Mesothelial cell of epicardium (in vitro differentiated cells): ENCODE measurements at regions not wholly inside any gene's neighbourhood (a gene's known extent, or its start where the extent isn't known, plus 50 kb on each side); places are given as distances from the start of the nearest gene placed in this dataset.

Experiments
- DNase-seq, 2 experiments: peaks; one replicate each; pipeline ENCODE4 v3.0.0; 2021; ENCODE audit warnings: low spot score in 2 of 2; ENCODE audit not compliant: unreplicated experiment in 2 of 2
- H3K27ac Mint-ChIP-seq: 2 replicates; pipeline ENCODE4 v1.8.0; 2021; ENCODE audit warnings: mixed read lengths
- H3K27me3 Mint-ChIP-seq: 2 replicates; pipeline ENCODE4 v1.8.0; 2021; ENCODE audit warnings: low read depth, mixed read lengths
- H3K36me3 Mint-ChIP-seq: 2 replicates; pipeline ENCODE4 v1.8.0; 2021; ENCODE audit warnings: mixed read lengths
- H3K4me1 Mint-ChIP-seq: 2 replicates; pipeline ENCODE4 v1.8.0; 2021; ENCODE audit warnings: mixed read lengths
- H3K4me3 Mint-ChIP-seq: 2 replicates; pipeline ENCODE4 v1.8.0; 2021; ENCODE audit warnings: mild to moderate bottlenecking, moderate library complexity, mixed read lengths
- H3K9me3 Mint-ChIP-seq: 2 replicates; pipeline ENCODE4 v1.8.0; 2021; ENCODE audit warnings: mixed read lengths
- CTCF ChIP-seq: fragments of 200-600 bp; sonication (generic); IDR thresholded peaks from one replicate; pipeline ENCODE4 v1.5.0; 2021; ENCODE audit warnings: antibody characterized with exemption; ENCODE audit not compliant: unreplicated experiment

- H3K36me3 Mint-ChIP-seq: no peaks in the 10 kb centered on the region
- H3K4me3 Mint-ChIP-seq: no peak overlapping the region
- no peaks in the 10 kb centered on the region for H3K27me3 Mint-ChIP-seq
- peaks cover 48% of the 10 kb centered on the region for H3K4me1 Mint-ChIP-seq
- peak in 1 of 2 experiments; percentile 36 for DNase-seq
- TF ChIP-seq CTCF: no peak
- H3K9me3 Mint-ChIP-seq: no peaks in the 10 kb centered on the region
- peak overlapping the region; percentile 69 for H3K27ac Mint-ChIP-seq
These were observed 62.9 kb downstream of the ACKR3 start for GRCh38 chr2:236632295-236633218.

- no peak for TF ChIP-seq CTCF
- H3K36me3 Mint-ChIP-seq: no peaks in the 10 kb centered on the region
- no peaks in the 10 kb centered on the region for H3K9me3 Mint-ChIP-seq
- H3K4me1 Mint-ChIP-seq: peaks cover 51% of the 10 kb centered on the region
- peak in 1 of 2 experiments; percentile 26 for DNase-seq
- H3K27ac Mint-ChIP-seq: peak overlapping the region; percentile 56
- H3K4me3 Mint-ChIP-seq: no peak overlapping the region
- H3K27me3 Mint-ChIP-seq: no peaks in the 10 kb centered on the region
These were observed 63.6 kb downstream of the ACKR3 start for GRCh38 chr2:236633219-236633570.

- H3K9me3 Mint-ChIP-seq: no peaks in the 10 kb centered on the region
These were observed 64.3 kb downstream of the ACKR3 start for GRCh38 chr2:236633775-236634560.

GRCh38 chr2:236636261-236636660, 66.6 kb downstream of the ACKR3 start:
- no peak for TF ChIP-seq CTCF
- Mint-ChIP-seq H3K27ac (no peak overlapping the region), H3K4me1 (peaks cover 35% of the 10 kb centered on the region), H3K9me3 (no peaks in the 10 kb centered on the region), H3K4me3 (no peak overlapping the region), H3K27me3 (no peaks in the 10 kb centered on the region), H3K36me3 (no peaks in the 10 kb centered on the region)
- DNase-seq: peak in 1 of 2 experiments; percentile 34

More at GRCh38 chr2:236633775-236634560, 64.3 kb downstream of the ACKR3 start:
- Mint-ChIP-seq H3K4me3 (no peak overlapping the region), H3K36me3 (no peaks in the 10 kb centered on the region), H3K4me1 (peaks cover 51% of the 10 kb centered on the region), H3K27me3 (no peaks in the 10 kb centered on the region), H3K27ac (no peak overlapping the region)
- no peak for TF ChIP-seq CTCF
- peak in 1 of 2 experiments; percentile 17 for DNase-seq

GRCh38 chr2:236636714-236637470, 67.3 kb downstream of the ACKR3 start:
- H3K4me1 Mint-ChIP-seq: peaks cover 28% of the 10 kb centered on the region
- TF ChIP-seq CTCF: no peak
- H3K4me3 Mint-ChIP-seq: no peak overlapping the region
- no peaks in the 10 kb centered on the region for H3K27me3 Mint-ChIP-seq
- H3K27ac Mint-ChIP-seq: no peak overlapping the region
- peaks cover 4% of the 10 kb centered on the region for H3K9me3 Mint-ChIP-seq
- DNase-seq: peak in 1 of 2 experiments; percentile 6
- no peaks in the 10 kb centered on the region for H3K36me3 Mint-ChIP-seq
